ENCODE measurements at regions not wholly inside any gene's neighbourhood (a gene's known extent, or its start where the extent isn't known, plus 50 kb on each side); places are given as distances from the start of the nearest gene placed in this dataset.

DNA sequence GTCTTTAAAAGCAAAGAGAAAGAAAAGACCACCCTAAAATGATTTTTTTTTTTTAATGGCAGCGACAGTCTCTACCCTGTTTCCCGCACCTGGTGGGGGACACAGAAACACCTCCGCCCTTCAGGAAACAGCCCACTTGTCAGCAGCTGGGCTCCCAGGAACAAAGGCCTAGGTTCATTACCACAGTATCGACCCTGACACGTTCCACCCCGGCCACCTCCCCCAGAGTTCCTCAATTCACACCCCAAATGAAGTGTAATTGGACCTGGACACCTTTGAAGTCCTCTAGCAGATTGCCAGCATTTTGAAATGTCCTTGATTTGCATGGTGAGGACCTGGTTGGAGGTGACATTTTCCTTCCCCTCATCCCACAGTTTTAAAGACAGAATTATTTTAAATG lies 175.0 kb upstream of the BCOR start:
- intact Hi-C loops (cut with micrococcal nuclease), result no loop called here
- TF ChIP-seq, protein P1, sequence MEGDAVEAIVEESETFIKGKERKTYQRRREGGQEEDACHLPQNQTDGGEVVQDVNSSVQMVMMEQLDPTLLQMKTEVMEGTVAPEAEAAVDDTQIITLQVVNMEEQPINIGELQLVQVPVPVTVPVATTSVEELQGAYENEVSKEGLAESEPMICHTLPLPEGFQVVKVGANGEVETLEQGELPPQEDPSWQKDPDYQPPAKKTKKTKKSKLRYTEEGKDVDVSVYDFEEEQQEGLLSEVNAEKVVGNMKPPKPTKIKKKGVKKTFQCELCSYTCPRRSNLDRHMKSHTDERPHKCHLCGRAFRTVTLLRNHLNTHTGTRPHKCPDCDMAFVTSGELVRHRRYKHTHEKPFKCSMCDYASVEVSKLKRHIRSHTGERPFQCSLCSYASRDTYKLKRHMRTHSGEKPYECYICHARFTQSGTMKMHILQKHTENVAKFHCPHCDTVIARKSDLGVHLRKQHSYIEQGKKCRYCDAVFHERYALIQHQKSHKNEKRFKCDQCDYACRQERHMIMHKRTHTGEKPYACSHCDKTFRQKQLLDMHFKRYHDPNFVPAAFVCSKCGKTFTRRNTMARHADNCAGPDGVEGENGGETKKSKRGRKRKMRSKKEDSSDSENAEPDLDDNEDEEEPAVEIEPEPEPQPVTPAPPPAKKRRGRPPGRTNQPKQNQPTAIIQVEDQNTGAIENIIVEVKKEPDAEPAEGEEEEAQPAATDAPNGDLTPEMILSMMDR (IDR thresholded peaks at IDR 0.05), result no peak
- CTCF ChIA-PET, result no interaction called here
- no peak overlapping the region for H3K4me3 Mint-ChIP-seq
- POLR2A ChIA-PET, result no interaction called here
- DNase-seq (no peak), ATAC-seq (ENCODE audit: low read depth) (no peak)
- peaks cover 16% of the 10 kb centered on the region for H3K4me1 Mint-ChIP-seq
- H3K27me3 Mint-ChIP-seq, result no peaks in the 10 kb centered on the region
- no peak overlapping the region for H3K27ac Mint-ChIP-seq
- peaks cover 3% of the 10 kb centered on the region for H3K9me3 Mint-ChIP-seq
- no peaks in the 10 kb centered on the region for H3K36me3 Mint-ChIP-seq (ENCODE audit: low read depth)

DNA sequence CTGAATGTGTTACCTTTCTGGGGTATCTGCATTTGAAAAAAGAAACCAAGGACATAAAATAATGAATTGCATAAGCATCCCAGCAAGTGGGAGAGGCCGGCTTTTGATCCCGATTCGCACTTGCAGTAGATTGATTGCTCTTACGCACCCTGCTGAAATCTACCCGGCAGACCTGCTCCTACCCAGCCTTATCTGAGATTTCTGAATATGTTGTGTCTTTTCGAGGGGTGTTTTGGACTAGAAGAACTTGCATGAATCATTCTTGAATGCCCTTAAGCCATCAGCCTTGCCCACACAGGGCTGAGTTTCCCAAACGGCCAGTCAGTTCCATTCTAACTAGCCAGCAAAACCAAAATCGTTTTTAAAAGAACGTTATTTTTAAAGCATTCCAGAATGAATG lies 174.4 kb upstream of the BCOR start:
- Mint-ChIP-seq H3K4me1 (peaks cover 22% of the 10 kb centered on the region), H3K9me3 (peaks cover 3% of the 10 kb centered on the region), H3K27ac (no peak overlapping the region), H3K4me3 (no peak overlapping the region), H3K27me3 (no peaks in the 10 kb centered on the region), H3K36me3 (ENCODE audit: low read depth) (no peaks in the 10 kb centered on the region)
- DNase-seq (no peak), ATAC-seq (ENCODE audit: low read depth) (no peak)
- TF ChIP-seq, protein P1 (IDR thresholded peaks at IDR 0.05), result no peak
- intact Hi-C loops (cut with micrococcal nuclease), result no loop called here
- ChIA-PET POLR2A (no interaction called here), CTCF (no interaction called here)

GRCh38 chrX:40268188-40268520 lies 170.4 kb upstream of the BCOR start:
- H3K27me3 Mint-ChIP-seq, result no peaks in the 10 kb centered on the region
- no peaks in the 10 kb centered on the region for H3K9me3 Mint-ChIP-seq
- no peaks in the 10 kb centered on the region for H3K36me3 Mint-ChIP-seq (ENCODE audit: low read depth)
- H3K27ac Mint-ChIP-seq, result no peak overlapping the region
- peaks cover 19% of the 10 kb centered on the region for H3K4me1 Mint-ChIP-seq
- TF ChIP-seq, protein P1 (IDR thresholded peaks at IDR 0.05), result no peak
- DNase-seq (no peak), ATAC-seq (ENCODE audit: low read depth) (no peak)
- H3K4me3 Mint-ChIP-seq, result no peak overlapping the region
- intact Hi-C loops (cut with micrococcal nuclease), result loop anchor here (1.0 to 10.0 kb wide), 5 partner anchors 171 to 616 kb away; partner anchors contain the start of gene BCOR
- ChIA-PET POLR2A (interaction anchor here (0.8 to 1.4 kb wide), 2 partner anchors 91 to 129 kb away, joined by 3 to 4 read pairs; no protein-coding TSS in a partner anchor), CTCF (no interaction called here)

- Mint-ChIP-seq H3K27ac (no peak overlapping the region), H3K36me3 (ENCODE audit: low read depth) (no peaks in the 10 kb centered on the region), H3K27me3 (no peaks in the 10 kb centered on the region), H3K4me1 (peaks cover 14% of the 10 kb centered on the region), H3K9me3 (no peaks in the 10 kb centered on the region), H3K4me3 (peak overlapping the region; percentile 72)
- ATAC-seq (ENCODE audit: low read depth) (peak; percentile 52), DNase-seq (peak; percentile 15)
- intact Hi-C loops (cut with micrococcal nuclease), result loop anchor here (1.0 to 10.0 kb wide), 6 partner anchors 90 to 615 kb away; partner anchors contain the start of gene BCOR
- CTCF ChIA-PET, result interaction anchor here (0.7 to 1.0 kb wide), 3 partner anchors 91 to 111 kb away, joined by 3 to 5 read pairs (median 3); no protein-coding TSS in a partner anchor
- POLR2A ChIA-PET, result interaction anchor here (0.5 to 1.4 kb wide), 4 partner anchors 10 to 170 kb away, joined by 3 to 4 read pairs (median 3); partner anchors contain the start of gene BCOR
- TF ChIP-seq, protein P1 (IDR thresholded peaks at IDR 0.05), result no peak
Observed at GRCh38 chrX:40267334-40268187, 169.8 kb upstream of the BCOR start.

Measured in activated B cell treated with CpG ODN at 0.5 μM for 24 hours (primary cell).